A549 (cell line): ENCODE measurements at regions not wholly inside any gene's neighbourhood (a gene's known extent, or its start where the extent isn't known, plus 50 kb on each side); places are given as distances from the start of the nearest gene placed in this dataset.

Experiments
- CBX8 ChIP-seq: fragments of 200-600 bp; sonication (generic); IDR thresholded peaks from 2 replicates; pipeline ENCODE4 v1.6.1; 2016
- ESRRA ChIP-seq: fragments of 150-350 bp; IDR thresholded peaks from 2 replicates; pipeline ENCODE4 v1.6.1; 2014; ENCODE audit warnings: mild to moderate bottlenecking, low read length, borderline replicate concordance
- JUN ChIP-seq, 2 experiments: fragments of >200 bp; sonication (Bioruptor Twin); formaldehyde crosslinking; IDR thresholded peaks; 2 replicates in 1 of 2; 3 replicates in 1 of 2; pipeline ENCODE4 v1.6.1; 2016 to 2017
- KDM1A ChIP-seq: fragments of 200-600 bp; sonication (generic); IDR thresholded peaks from 2 replicates; pipeline ENCODE4 v1.6.1; 2016; ENCODE audit warnings: low read depth, mild to moderate bottlenecking
- POLR2A ChIP-seq: IDR thresholded peaks from 2 replicates; pipeline ENCODE4 v1.6.1; 2012; ENCODE audit warnings: mild to moderate bottlenecking, low read length
- TF ChIP-seq, protein P1 (sequence below): fragments of >200 bp; sonication (Bioruptor Twin); formaldehyde crosslinking; IDR thresholded peaks from 3 replicates; pipeline ENCODE4 v1.5.1; 2016
- TF ChIP-seq, protein P2 (sequence below): IDR thresholded peaks from 2 replicates; pipeline ENCODE4 v1.6.1; 2012; ENCODE audit warnings: low read depth, borderline replicate concordance
- TF ChIP-seq, protein P3 (sequence below): IDR thresholded peaks from 2 replicates; pipeline ENCODE4 v1.6.1; 2012

DNA sequence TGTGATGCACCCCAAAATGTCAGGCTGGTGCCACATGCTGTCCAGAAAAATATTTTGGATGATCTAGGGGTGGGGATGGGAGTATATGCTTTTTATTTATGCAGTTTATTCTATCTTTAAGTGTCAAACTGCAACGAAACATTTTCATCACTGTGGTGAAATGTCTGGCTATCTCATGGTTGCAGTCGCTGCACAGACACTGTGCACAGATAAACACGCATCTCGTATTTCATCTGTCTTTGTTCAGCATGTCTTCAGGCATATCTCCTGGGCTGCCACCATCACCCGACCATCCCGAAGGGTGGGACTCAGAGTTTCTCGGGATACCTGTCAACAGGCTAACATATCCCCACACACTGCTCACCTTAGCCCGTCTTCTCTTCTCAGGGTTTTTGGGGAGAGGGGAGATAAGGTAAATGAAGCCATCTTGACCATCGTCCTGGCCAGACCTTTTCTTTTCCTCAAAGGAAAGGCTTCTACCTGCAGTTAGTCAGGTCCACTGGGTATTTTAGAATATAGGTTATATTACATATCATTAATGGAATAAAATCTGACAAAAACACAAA lies 80.7 kb upstream of the NABP1 start:
- TF ChIP-seq, protein P1, sequence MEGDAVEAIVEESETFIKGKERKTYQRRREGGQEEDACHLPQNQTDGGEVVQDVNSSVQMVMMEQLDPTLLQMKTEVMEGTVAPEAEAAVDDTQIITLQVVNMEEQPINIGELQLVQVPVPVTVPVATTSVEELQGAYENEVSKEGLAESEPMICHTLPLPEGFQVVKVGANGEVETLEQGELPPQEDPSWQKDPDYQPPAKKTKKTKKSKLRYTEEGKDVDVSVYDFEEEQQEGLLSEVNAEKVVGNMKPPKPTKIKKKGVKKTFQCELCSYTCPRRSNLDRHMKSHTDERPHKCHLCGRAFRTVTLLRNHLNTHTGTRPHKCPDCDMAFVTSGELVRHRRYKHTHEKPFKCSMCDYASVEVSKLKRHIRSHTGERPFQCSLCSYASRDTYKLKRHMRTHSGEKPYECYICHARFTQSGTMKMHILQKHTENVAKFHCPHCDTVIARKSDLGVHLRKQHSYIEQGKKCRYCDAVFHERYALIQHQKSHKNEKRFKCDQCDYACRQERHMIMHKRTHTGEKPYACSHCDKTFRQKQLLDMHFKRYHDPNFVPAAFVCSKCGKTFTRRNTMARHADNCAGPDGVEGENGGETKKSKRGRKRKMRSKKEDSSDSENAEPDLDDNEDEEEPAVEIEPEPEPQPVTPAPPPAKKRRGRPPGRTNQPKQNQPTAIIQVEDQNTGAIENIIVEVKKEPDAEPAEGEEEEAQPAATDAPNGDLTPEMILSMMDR = no peak
- no peak for TF ChIP-seq JUN (IDR thresholded peaks at IDR 0.05)
- TF ChIP-seq, protein P2, sequence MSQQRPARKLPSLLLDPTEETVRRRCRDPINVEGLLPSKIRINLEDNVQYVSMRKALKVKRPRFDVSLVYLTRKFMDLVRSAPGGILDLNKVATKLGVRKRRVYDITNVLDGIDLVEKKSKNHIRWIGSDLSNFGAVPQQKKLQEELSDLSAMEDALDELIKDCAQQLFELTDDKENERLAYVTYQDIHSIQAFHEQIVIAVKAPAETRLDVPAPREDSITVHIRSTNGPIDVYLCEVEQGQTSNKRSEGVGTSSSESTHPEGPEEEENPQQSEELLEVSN = no peak
- no peak for TF ChIP-seq KDM1A
- no peak for TF ChIP-seq CBX8
- no peak for TF ChIP-seq POLR2A
- no peak for TF ChIP-seq ESRRA
- TF ChIP-seq, protein P3, sequence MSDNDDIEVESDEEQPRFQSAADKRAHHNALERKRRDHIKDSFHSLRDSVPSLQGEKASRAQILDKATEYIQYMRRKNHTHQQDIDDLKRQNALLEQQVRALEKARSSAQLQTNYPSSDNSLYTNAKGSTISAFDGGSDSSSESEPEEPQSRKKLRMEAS = no peak
